WTC11 (cell line): ENCODE measurements at regions not wholly inside any gene's neighbourhood (a gene's known extent, or its start where the extent isn't known, plus 50 kb on each side); places are given as distances from the start of the nearest gene placed in this dataset.

Experiments used
- ATAC-seq: fragments of 200-7000 bp; cut with Tn5 transposase; 2 replicates; pipeline ENCODE4 v1.10.0; 2021; ENCODE audit warnings: mild to moderate bottlenecking, moderate library complexity
- CTCF ChIA-PET: fragments of 300-600 bp; sonication (Branson Sonifier 250); formaldehyde crosslinking; loops from one replicate; lab custom pipeline; 2021; ENCODE audit warnings: antibody characterized with exemption; lab: Charles Lee
- POLR2A ChIA-PET: fragments of 350-600 bp; sonication (Branson Sonifier 250); formaldehyde crosslinking; loops from one replicate; lab custom pipeline; 2021; ENCODE audit warnings: antibody characterized with exemption; lab: Charles Lee
- DNase-seq: peaks from one replicate; pipeline ENCODE4 v3.0.0; 2021; ENCODE audit warnings: low spot score
- H3K27ac Mint-ChIP-seq: 2 replicates; pipeline ENCODE4 v1.8.0; 2021; ENCODE audit warnings: mixed read lengths
- H3K27me3 Mint-ChIP-seq: 2 replicates; pipeline ENCODE4 v1.8.0; 2021; ENCODE audit warnings: low read depth, mild to moderate bottlenecking, moderate library complexity, mixed read lengths
- H3K36me3 Mint-ChIP-seq: 2 replicates; pipeline ENCODE4 v1.8.0; 2021; ENCODE audit warnings: mixed read lengths
- H3K4me1 Mint-ChIP-seq: 2 replicates; pipeline ENCODE4 v1.8.0; 2022; ENCODE audit warnings: mixed read lengths
- H3K4me3 Mint-ChIP-seq: 2 replicates; pipeline ENCODE4 v1.8.0; 2021; ENCODE audit warnings: mild to moderate bottlenecking, moderate library complexity, mixed read lengths
- H3K9me3 Mint-ChIP-seq: 2 replicates; pipeline ENCODE4 v1.8.0; 2021; ENCODE audit warnings: mixed read lengths
- CBFB ChIP-seq: sonication (generic); formaldehyde crosslinking; IDR thresholded peaks from 2 replicates; pipeline ENCODE4 v1.8.1; 2022; ENCODE audit warnings: mild to moderate bottlenecking, low read depth, missing genetic modification reagents
- GABPB1 ChIP-seq: sonication (generic); formaldehyde crosslinking; IDR thresholded peaks from 2 replicates; pipeline ENCODE4 v1.8.1; 2023; ENCODE audit warnings: mild to moderate bottlenecking, missing genetic modification reagents
- GRHL2 ChIP-seq: fragments of 250-450 bp; sonication (Bioruptor Pico); IDR thresholded peaks from 2 replicates; pipeline ENCODE4 v1.8.0; 2022; ENCODE audit warnings: mild to moderate bottlenecking, moderate library complexity; ENCODE audit not compliant: insufficient replicate concordance, severe bottlenecking
- MXD4 ChIP-seq: fragments of 250-450 bp; sonication (Bioruptor Pico); IDR thresholded peaks from 2 replicates; pipeline ENCODE4 v1.8.0; 2021; ENCODE audit warnings: mild to moderate bottlenecking, moderate library complexity, borderline replicate concordance
- PRRX2 ChIP-seq: fragments of 250-450 bp; sonication (Bioruptor Pico); IDR thresholded peaks from 2 replicates; pipeline ENCODE4 v1.8.0; 2021; ENCODE audit warnings: mild to moderate bottlenecking
- SMAD4 ChIP-seq: sonication (generic); formaldehyde crosslinking; IDR thresholded peaks from 2 replicates; pipeline ENCODE4 v1.8.0; 2022; ENCODE audit warnings: mild to moderate bottlenecking, missing genetic modification reagents
- SP1 ChIP-seq: sonication (generic); formaldehyde crosslinking; conservative IDR thresholded peaks from 2 replicates; pipeline ENCODE4 v1.8.1; 2022; ENCODE audit warnings: missing genetic modification reagents
- TCF7 ChIP-seq: sonication (generic); formaldehyde crosslinking; IDR thresholded peaks from 2 replicates; pipeline ENCODE4 v1.8.0; 2022; ENCODE audit warnings: mild to moderate bottlenecking, low read depth, missing genetic modification reagents, moderate library complexity
- TEAD1 ChIP-seq: sonication (generic); formaldehyde crosslinking; IDR thresholded peaks from 2 replicates; pipeline ENCODE4 v1.8.0; 2022; ENCODE audit warnings: mild to moderate bottlenecking, missing genetic modification reagents
- ZNF138 ChIP-seq: sonication (generic); formaldehyde crosslinking; conservative IDR thresholded peaks from 2 replicates; pipeline ENCODE4 v1.8.1; 2022; ENCODE audit warnings: mild to moderate bottlenecking, moderate library complexity, missing genetic modification reagents
- ZNF396 ChIP-seq: fragments of 250-450 bp; sonication (Bioruptor Pico); IDR thresholded peaks from 2 replicates; pipeline ENCODE4 v1.8.0; 2021; ENCODE audit warnings: mild to moderate bottlenecking, moderate library complexity, borderline replicate concordance
- TF ChIP-seq, protein P1 (sequence below): sonication (generic); formaldehyde crosslinking; IDR thresholded peaks from 2 replicates; pipeline ENCODE4 v1.8.1; 2023; ENCODE audit warnings: mild to moderate bottlenecking, missing genetic modification reagents, moderate library complexity
- TF ChIP-seq, protein P2 (sequence below): fragments of 250-450 bp; sonication (Bioruptor Pico); IDR thresholded peaks from 2 replicates; pipeline ENCODE4 v1.9.0; 2021; ENCODE audit warnings: mild to moderate bottlenecking, borderline replicate concordance
- TF ChIP-seq, protein P3 (sequence below): sonication (generic); formaldehyde crosslinking; IDR thresholded peaks from 2 replicates; pipeline ENCODE4 v1.8.1; 2022; ENCODE audit warnings: mild to moderate bottlenecking, moderate library complexity, missing genetic modification reagents
- TF ChIP-seq, protein P4 (sequence below): sonication (generic); formaldehyde crosslinking; IDR thresholded peaks from 2 replicates; pipeline ENCODE4 v1.8.1; 2023; ENCODE audit warnings: mild to moderate bottlenecking, missing genetic modification reagents

GRCh38 chr2:200054681-200055468 lies 99.5 kb downstream of the MAIP1 start (continued):
- TF ChIP-seq, protein P1, sequence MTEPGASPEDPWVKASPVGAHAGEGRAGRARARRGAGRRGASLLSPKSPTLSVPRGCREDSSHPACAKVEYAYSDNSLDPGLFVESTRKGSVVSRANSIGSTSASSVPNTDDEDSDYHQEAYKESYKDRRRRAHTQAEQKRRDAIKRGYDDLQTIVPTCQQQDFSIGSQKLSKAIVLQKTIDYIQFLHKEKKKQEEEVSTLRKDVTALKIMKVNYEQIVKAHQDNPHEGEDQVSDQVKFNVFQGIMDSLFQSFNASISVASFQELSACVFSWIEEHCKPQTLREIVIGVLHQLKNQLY (CRISPR knock-in tag), result no peak
- TF ChIP-seq, protein P2, sequence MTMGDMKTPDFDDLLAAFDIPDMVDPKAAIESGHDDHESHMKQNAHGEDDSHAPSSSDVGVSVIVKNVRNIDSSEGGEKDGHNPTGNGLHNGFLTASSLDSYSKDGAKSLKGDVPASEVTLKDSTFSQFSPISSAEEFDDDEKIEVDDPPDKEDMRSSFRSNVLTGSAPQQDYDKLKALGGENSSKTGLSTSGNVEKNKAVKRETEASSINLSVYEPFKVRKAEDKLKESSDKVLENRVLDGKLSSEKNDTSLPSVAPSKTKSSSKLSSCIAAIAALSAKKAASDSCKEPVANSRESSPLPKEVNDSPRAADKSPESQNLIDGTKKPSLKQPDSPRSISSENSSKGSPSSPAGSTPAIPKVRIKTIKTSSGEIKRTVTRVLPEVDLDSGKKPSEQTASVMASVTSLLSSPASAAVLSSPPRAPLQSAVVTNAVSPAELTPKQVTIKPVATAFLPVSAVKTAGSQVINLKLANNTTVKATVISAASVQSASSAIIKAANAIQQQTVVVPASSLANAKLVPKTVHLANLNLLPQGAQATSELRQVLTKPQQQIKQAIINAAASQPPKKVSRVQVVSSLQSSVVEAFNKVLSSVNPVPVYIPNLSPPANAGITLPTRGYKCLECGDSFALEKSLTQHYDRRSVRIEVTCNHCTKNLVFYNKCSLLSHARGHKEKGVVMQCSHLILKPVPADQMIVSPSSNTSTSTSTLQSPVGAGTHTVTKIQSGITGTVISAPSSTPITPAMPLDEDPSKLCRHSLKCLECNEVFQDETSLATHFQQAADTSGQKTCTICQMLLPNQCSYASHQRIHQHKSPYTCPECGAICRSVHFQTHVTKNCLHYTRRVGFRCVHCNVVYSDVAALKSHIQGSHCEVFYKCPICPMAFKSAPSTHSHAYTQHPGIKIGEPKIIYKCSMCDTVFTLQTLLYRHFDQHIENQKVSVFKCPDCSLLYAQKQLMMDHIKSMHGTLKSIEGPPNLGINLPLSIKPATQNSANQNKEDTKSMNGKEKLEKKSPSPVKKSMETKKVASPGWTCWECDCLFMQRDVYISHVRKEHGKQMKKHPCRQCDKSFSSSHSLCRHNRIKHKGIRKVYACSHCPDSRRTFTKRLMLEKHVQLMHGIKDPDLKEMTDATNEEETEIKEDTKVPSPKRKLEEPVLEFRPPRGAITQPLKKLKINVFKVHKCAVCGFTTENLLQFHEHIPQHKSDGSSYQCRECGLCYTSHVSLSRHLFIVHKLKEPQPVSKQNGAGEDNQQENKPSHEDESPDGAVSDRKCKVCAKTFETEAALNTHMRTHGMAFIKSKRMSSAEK, result no peak
- 0 out of 2 replicates have a peak, but pooled peaks have one; percentile 28 for TF ChIP-seq GABPB1 (CRISPR knock-in tag)

DNA sequence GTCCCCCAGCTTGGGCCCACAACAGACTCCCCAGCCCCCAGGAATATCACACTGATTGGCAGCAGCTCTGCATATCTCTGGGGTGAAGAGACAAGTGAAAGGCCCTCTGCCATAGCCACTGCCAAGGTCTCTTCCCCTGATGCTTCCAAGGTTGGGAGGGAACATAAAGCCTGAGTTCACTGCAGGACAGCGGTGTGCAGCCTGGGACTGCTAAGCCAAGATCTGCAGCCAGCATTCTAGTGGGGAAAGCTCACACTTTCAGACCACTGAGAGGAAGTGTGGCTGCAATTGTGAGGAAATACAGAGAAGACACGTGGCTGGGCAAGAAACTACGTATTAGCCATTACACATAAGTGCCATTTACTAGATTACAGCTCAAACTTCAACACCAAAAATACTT lies 100.7 kb downstream of the MAIP1 start:
- ChIA-PET POLR2A (no interaction called here), CTCF (interaction anchor here (3.2 kb wide), 1 partner anchor 143 kb away, joined by 13 read pairs; no protein-coding TSS in a partner anchor)
- H3K4me1 Mint-ChIP-seq, result peaks cover 37% of the 10 kb centered on the region
- H3K27ac Mint-ChIP-seq, result no peak overlapping the region
- peaks cover 34% of the 10 kb centered on the region for H3K36me3 Mint-ChIP-seq
- no peak for ATAC-seq
- no peaks in the 10 kb centered on the region for H3K27me3 Mint-ChIP-seq
- peaks cover 30% of the 10 kb centered on the region for H3K9me3 Mint-ChIP-seq
- no peak for TF ChIP-seq GRHL2
- no peak for TF ChIP-seq MXD4 (CRISPR knock-in tag)
- TF ChIP-seq PRRX2 (CRISPR knock-in tag), result no peak
- no peak for TF ChIP-seq ZNF396 (CRISPR knock-in tag)
- TF ChIP-seq TEAD1 (CRISPR knock-in tag), result no peak
- no peak for TF ChIP-seq ZNF138
- TF ChIP-seq, protein P3, sequence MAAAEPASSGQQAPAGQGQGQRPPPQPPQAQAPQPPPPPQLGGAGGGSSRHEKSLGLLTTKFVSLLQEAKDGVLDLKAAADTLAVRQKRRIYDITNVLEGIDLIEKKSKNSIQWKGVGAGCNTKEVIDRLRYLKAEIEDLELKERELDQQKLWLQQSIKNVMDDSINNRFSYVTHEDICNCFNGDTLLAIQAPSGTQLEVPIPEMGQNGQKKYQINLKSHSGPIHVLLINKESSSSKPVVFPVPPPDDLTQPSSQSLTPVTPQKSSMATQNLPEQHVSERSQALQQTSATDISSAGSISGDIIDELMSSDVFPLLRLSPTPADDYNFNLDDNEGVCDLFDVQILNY (CRISPR knock-in tag), result no peak
- TF ChIP-seq CBFB (CRISPR knock-in tag), result no peak
- TF ChIP-seq TCF7 (CRISPR knock-in tag), result no peak
- TF ChIP-seq SMAD4 (CRISPR knock-in tag), result no peak
- TF ChIP-seq, protein P4, sequence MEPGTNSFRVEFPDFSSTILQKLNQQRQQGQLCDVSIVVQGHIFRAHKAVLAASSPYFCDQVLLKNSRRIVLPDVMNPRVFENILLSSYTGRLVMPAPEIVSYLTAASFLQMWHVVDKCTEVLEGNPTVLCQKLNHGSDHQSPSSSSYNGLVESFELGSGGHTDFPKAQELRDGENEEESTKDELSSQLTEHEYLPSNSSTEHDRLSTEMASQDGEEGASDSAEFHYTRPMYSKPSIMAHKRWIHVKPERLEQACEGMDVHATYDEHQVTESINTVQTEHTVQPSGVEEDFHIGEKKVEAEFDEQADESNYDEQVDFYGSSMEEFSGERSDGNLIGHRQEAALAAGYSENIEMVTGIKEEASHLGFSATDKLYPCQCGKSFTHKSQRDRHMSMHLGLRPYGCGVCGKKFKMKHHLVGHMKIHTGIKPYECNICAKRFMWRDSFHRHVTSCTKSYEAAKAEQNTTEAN (CRISPR knock-in tag), result no peak
- TF ChIP-seq, protein P2, result no peak
- TF ChIP-seq SP1 (CRISPR knock-in tag), result no peak
- DNase-seq, result no peak
- no peak overlapping the region for H3K4me3 Mint-ChIP-seq
